Thymus (tissue), 11 donors: ENCODE measurements at regions not wholly inside any gene's neighbourhood (a gene's known extent, or its start where the extent isn't known, plus 50 kb on each side); places are given as distances from the start of the nearest gene placed in this dataset.
"Not testable (repeated sequence)": the region's sequence is repeated elsewhere in the genome, so short reads cannot be mapped to it uniquely, and the experiment has no call there.

Source experiments
- DNase-seq, 9 donors: peaks; one replicate each; pipeline ENCODE4 v3.0.0-alpha.2; 2013; ENCODE audit warnings: low spot score in 9 of 9, low read depth in 6 of 9, missing footprints in 1 of 9
- H3K27ac ChIP-seq, 2 donors: one replicate each; pipeline ENCODE4 v1.5.1; 2013; ENCODE audit warnings: control low read depth in 1 of 2, low read depth in 1 of 2, low read length in 1 of 2, mild to moderate bottlenecking in 1 of 2, moderate library complexity in 1 of 2
- H3K27me3 ChIP-seq, 2 donors: one replicate each; pipeline ENCODE4 v1.5.1; 2013; ENCODE audit warnings: low read length in 1 of 2; ENCODE audit not compliant: control insufficient read depth in 2 of 2, insufficient read depth in 1 of 2
- H3K36me3 ChIP-seq, 2 donors: one replicate each; pipeline ENCODE4 v1.5.1; 2013; ENCODE audit warnings: low read length in 1 of 2, mild to moderate bottlenecking in 1 of 2, moderate library complexity in 1 of 2; ENCODE audit not compliant: control insufficient read depth in 2 of 2, insufficient read depth in 2 of 2
- H3K4me1 ChIP-seq, 2 donors: one replicate each; pipeline ENCODE4 v1.5.1; 2013; ENCODE audit warnings: low read length in 2 of 2; ENCODE audit not compliant: control insufficient read depth in 2 of 2, insufficient read depth in 2 of 2
- H3K4me3 ChIP-seq, 2 donors: one replicate each; pipeline ENCODE4 v1.5.1; 2013; ENCODE audit warnings: low read length in 2 of 2, control low read depth in 1 of 2, mild to moderate bottlenecking in 1 of 2
- H3K9me3 ChIP-seq, 2 donors: one replicate each; pipeline ENCODE4 v1.5.1; 2013; ENCODE audit warnings: low read length in 1 of 2, mild to moderate bottlenecking in 1 of 2; ENCODE audit not compliant: control insufficient read depth in 2 of 2, insufficient read depth in 1 of 2
- WGBS: extraction: QIAGEN DNeasy Blood & Tissue Kit; methylation state at CpG from one replicate; pipeline ENCODE4 v1.1.7; 2013; 5-methylcytosine and 5-hydroxymethylcytosine counted together
- donor health status: healthy.

DNA sequence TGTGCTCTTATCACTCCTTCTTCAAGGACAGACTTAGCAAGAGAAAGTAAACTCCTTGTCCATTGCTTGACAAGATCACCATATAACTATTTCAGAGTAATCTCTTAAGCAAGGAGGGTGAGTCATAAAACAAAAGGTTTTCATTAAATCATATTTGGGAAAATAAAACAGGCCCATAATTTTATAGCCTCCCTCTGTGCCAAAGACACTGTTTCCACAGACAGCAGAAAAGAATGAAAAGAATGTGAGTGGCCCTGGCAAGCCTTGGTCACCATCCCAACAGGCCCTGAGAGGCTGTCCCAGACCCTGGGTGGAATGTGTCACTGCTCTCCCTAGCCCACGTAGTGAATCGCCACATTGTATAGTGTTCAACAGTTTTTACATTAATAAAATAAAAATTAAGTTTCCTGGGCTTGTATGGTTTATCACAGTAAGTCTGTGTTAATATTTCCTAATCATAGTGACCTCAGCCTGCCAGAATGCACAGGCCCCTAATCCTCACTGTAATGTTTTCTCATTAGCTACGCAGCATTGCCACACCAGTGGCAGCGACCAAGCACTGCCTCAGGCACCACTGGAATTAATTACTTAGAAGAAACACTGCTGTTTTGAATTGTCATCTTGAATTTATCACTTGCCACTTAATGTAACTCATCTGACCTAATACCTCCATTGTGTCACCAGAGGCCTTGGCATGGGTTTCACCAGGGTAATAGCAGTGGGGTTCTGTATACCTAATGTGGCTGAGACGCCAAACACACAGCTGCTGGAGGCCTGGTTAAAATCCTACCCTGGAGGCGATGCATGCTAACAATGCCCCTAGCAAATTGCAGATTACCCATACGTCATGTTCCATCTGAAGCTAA lies 401.9 kb downstream of the LNPK start:
- Histone ChIP-seq H3K4me3 (no peak overlapping the region), H3K27ac (no peak overlapping the region), H3K4me1 (no peaks in the 10 kb centered on the region), H3K27me3 (no peaks in the 10 kb centered on the region), H3K9me3 (no peaks in the 10 kb centered on the region), H3K36me3 (no peaks in the 10 kb centered on the region)
- no peak for DNase-seq
- 94% methylated on average over 7 of the region's 7 CpGs for WGBS

GRCh38 chr2:175597286-175597685 lies 404.8 kb downstream of the LNPK start:
- Histone ChIP-seq H3K36me3 (no peaks in the 10 kb centered on the region), H3K4me3 (no peak overlapping the region), H3K27me3 (no peaks in the 10 kb centered on the region), H3K27ac (no peak overlapping the region), H3K9me3 (no peaks in the 10 kb centered on the region), H3K4me1 (no peaks in the 10 kb centered on the region)
- DNase-seq, result no peak

- no peaks in the 10 kb centered on the region for H3K4me1 ChIP-seq
- no peak overlapping the region for H3K27ac ChIP-seq
- 97% methylated on average over 4 of the region's 4 CpGs for WGBS
- no peaks in the 10 kb centered on the region for H3K36me3 ChIP-seq
- H3K4me3 ChIP-seq, result no peak overlapping the region
- no peaks in the 10 kb centered on the region for H3K27me3 ChIP-seq
- no peaks in the 10 kb centered on the region for H3K9me3 ChIP-seq
- no peak for DNase-seq
These were observed 406.9 kb downstream of the LNPK start for GRCh38 chr2:175595139-175595538.

DNA sequence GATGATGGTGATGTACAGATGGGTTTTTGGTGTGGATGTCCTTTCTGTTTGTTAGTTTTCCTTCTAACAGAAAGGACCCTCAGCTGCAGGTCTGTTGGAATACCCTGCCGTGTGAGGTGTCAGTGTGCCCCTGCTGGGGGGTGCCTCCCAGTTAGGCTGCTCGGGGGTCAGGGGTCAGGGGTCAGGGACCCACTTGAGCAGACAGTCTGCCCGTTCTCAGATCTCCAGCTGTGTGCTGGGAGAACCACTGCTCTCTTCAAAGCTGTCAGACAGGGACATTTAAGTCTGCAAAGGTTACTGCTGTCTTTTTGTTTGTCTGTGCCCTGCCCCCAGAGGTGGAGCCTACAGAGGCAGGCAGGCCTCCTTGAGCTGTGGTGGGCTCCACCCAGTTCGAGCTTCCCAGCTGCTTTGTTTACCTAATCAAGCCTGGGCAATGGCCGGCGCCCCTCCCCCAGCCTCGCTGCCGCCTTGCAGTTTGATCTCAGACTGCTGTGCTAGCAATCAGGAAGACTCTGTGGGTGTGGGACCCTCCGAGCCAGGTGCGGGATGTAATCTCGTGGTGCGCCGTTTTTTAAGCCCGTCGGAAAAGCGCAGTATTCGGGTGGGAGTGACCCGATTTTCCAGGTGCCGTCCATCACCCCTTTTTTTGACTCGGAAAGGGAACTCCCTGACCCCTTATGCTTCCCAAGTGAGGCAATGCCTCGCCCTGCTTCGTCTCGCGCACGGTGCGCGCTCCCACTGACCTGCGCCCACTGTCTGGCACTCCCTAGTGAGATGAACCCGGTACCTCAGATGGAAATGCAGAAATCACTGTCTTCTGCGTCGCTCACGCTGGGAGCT lies 408.2 kb downstream of the LNPK start:
- H3K36me3 ChIP-seq, H3K4me3 ChIP-seq, H3K27me3 ChIP-seq, H3K9me3 ChIP-seq, DNase-seq, H3K4me1 ChIP-seq, H3K27ac ChIP-seq: not testable (repeated sequence)
- 93% methylated on average over 31 of the region's 32 CpGs for WGBS

- not testable (repeated sequence) for H3K4me1 ChIP-seq, H3K9me3 ChIP-seq, H3K27me3 ChIP-seq, H3K36me3 ChIP-seq, H3K4me3 ChIP-seq, DNase-seq, H3K27ac ChIP-seq
- WGBS, result 100% methylated on average over 1 of the region's 1 CpG
These were observed 406.7 kb upstream of the ATP5MC3 start for GRCh38 chr2:175588213-175588612.

DNA sequence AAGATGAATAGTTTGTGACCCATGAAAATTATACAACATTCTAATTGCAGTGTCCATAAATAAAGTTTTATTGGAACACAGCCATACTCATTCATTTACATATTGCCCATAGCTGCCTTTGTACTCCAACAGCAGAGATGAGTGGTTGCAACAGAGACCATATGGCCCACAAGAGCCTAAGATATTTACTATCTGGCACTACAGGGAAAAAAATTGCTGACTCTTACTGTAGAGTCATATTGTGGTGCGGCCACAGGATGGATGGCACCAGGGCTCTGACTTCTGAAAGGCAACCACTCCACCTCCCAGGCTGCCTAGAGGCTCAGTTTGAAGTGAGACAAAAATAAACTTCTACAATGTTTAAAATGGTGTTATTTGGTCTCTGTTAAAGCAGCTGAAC lies 404.0 kb upstream of the ATP5MC3 start:
- Histone ChIP-seq H3K27me3 (no peaks in the 10 kb centered on the region), H3K27ac (no peak overlapping the region), H3K36me3 (no peaks in the 10 kb centered on the region), H3K4me1 (no peaks in the 10 kb centered on the region), H3K9me3 (no peaks in the 10 kb centered on the region), H3K4me3 (no peak overlapping the region)
- 93% methylated on average over 1 of the region's 1 CpG for WGBS
- no peak for DNase-seq

GRCh38 chr2:175580652-175581051 lies 399.1 kb upstream of the ATP5MC3 start:
- 85% methylated on average over 1 of the region's 1 CpG for WGBS
- Histone ChIP-seq H3K27me3 (no peaks in the 10 kb centered on the region), H3K27ac (no peak overlapping the region), H3K4me1 (peaks cover 0 to 11% of the 10 kb centered on the region in 2 donors), H3K36me3 (no peaks in the 10 kb centered on the region), H3K4me3 (no peak overlapping the region), H3K9me3 (no peaks in the 10 kb centered on the region)
- DNase-seq, result no peak

DNA sequence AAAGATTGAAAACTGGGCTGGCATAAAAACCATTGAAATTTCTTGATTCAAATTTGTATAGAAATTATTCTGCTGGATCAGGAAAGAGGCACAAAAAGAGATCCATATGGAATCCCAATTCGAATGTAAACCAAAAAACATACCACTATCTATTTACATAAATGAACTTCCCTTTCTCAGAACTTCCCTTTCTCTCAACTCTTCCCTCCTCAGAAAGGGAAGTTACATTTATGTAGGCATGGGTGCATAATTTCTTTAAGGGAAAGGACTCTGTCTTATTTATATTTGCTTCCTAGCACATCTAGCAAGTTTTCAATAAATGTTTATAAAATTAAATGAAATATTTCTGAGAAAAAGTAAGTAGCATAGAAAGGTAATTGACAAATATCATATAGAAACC lies 398.1 kb upstream of the ATP5MC3 start:
- DNase-seq, result no peak
- WGBS, result 4% methylated on average over 1 of the region's 1 CpG
- peaks cover 0 to 15% of the 10 kb centered on the region in 2 donors for H3K4me1 ChIP-seq
- no peaks in the 10 kb centered on the region for H3K27me3 ChIP-seq
- H3K9me3 ChIP-seq, result no peaks in the 10 kb centered on the region
- no peak overlapping the region for H3K27ac ChIP-seq
- no peak overlapping the region for H3K4me3 ChIP-seq
- no peaks in the 10 kb centered on the region for H3K36me3 ChIP-seq

DNA sequence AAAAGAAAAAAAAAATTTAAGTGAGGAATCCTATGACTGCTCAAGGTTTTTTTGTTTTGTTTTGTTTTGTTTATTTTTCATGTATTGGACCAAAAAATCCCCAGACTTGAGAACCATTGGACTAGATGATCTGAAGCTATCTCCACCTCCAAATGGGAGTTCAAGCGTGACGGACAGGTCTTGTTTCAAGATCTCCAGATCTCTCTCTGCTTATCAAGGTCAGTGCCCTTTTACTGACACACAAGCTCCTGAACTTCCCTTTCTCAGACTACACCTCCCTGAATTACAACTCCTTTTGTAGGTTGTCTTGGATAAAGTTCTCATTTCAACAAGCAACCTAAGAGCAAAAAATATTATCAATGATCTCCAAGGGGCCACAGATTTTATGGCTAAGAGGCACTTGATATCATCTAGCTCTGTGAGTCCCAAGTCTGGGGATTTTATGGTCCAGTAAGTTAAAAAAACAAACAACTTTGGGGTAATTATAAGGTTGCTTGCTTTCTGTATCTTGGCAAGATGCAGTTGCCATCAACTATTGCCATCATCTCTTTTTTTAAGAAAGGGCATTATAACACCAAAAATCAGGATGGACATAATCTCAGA lies 396.0 kb upstream of the ATP5MC3 start:
- no peaks in the 10 kb centered on the region for H3K27me3 ChIP-seq
- no peaks in the 10 kb centered on the region for H3K36me3 ChIP-seq
- no peak overlapping the region for H3K27ac ChIP-seq
- no peaks in the 10 kb centered on the region for H3K9me3 ChIP-seq
- H3K4me3 ChIP-seq, result no peak overlapping the region
- DNase-seq, result no peak
- WGBS, result 95% methylated on average over 2 of the region's 2 CpGs
- H3K4me1 ChIP-seq, result peaks cover 0 to 15% of the 10 kb centered on the region in 2 donors
